Stomach smooth muscle (tissue), 2 donors: ENCODE measurements at regions not wholly inside any gene's neighbourhood (a gene's known extent, or its start where the extent isn't known, plus 50 kb on each side); places are given as distances from the start of the nearest gene placed in this dataset.
"Not testable (repeated sequence)": the region's sequence is repeated elsewhere in the genome, so short reads cannot be mapped to it uniquely, and the experiment has no call there.

ENCODE experiments used
- H3K27ac ChIP-seq: one replicate; pipeline ENCODE4 v1.7.0; 2013; ENCODE audit warnings: mild to moderate bottlenecking, low read length, inconsistent platforms
- H3K27me3 ChIP-seq, 2 donors: one replicate each; pipeline ENCODE4 v1.7.0; 2013; ENCODE audit warnings: low read length in 2 of 2; ENCODE audit not compliant: insufficient read depth in 2 of 2, control insufficient read depth in 1 of 2
- H3K36me3 ChIP-seq, 2 donors: one replicate each; pipeline ENCODE4 v1.7.0; 2013; ENCODE audit warnings: low read length in 2 of 2; ENCODE audit not compliant: control insufficient read depth in 2 of 2, insufficient read depth in 2 of 2
- H3K4me1 ChIP-seq: one replicate; pipeline ENCODE4 v1.7.0; 2013; ENCODE audit warnings: low read length; ENCODE audit not compliant: control insufficient read depth, insufficient read depth
- H3K4me3 ChIP-seq, 2 donors: one replicate each; pipeline ENCODE4 v1.7.0; 2013; ENCODE audit warnings: low read length in 2 of 2
- H3K9ac ChIP-seq, 2 donors: one replicate each; pipeline ENCODE4 v1.7.0; 2013; ENCODE audit warnings: low read length in 2 of 2, mild to moderate bottlenecking in 1 of 2
- H3K9me3 ChIP-seq, 2 donors: one replicate each; pipeline ENCODE4 v1.7.0; 2013; ENCODE audit warnings: low read length in 2 of 2; ENCODE audit not compliant: control insufficient read depth in 2 of 2
- donor health status: healthy.
- donor health status: Pancreatic carcinoma.

- H3K36me3 ChIP-seq: no peaks in the 10 kb centered on the region
- H3K4me3 ChIP-seq: no peak overlapping the region
- H3K9me3 ChIP-seq: no peaks in the 10 kb centered on the region
- no peak overlapping the region for H3K27ac ChIP-seq
- no peaks in the 10 kb centered on the region for H3K27me3 ChIP-seq
- H3K4me1 ChIP-seq: no peaks in the 10 kb centered on the region
- H3K9ac ChIP-seq: no peak overlapping the region
Observed at GRCh38 chr10:60594476-60595051, 183.7 kb upstream of the CDK1 start.

DNA sequence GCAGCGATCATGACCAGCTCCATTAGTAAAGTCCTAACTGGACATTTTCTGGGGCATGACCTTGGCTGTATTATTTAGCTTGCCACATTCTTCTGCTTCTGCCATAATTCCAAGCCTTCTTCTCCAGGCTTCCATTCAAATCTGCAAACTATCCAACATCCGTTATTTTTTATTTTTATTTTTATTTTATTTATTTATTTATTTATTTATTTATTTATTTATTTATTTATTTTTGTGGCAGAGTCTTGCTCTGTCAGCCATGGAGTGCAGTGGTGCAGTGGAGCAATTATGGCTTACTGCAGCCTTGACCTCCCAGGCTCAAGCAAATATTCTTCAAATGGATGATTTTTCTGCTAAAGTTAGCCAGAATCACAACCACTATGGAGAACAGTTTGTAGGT lies 187.2 kb upstream of the CDK1 start:
- H3K4me1 ChIP-seq: no peaks in the 10 kb centered on the region
- H3K9ac ChIP-seq: no peak overlapping the region
- H3K36me3 ChIP-seq: no peaks in the 10 kb centered on the region
- no peaks in the 10 kb centered on the region for H3K9me3 ChIP-seq
- H3K27me3 ChIP-seq: no peaks in the 10 kb centered on the region
- no peak overlapping the region for H3K4me3 ChIP-seq
- no peak overlapping the region for H3K27ac ChIP-seq

- no peak overlapping the region for H3K4me3 ChIP-seq
- H3K27ac ChIP-seq: no peak overlapping the region
- H3K9me3 ChIP-seq: no peaks in the 10 kb centered on the region
- H3K36me3 ChIP-seq: no peaks in the 10 kb centered on the region
- no peaks in the 10 kb centered on the region for H3K4me1 ChIP-seq
- no peaks in the 10 kb centered on the region for H3K27me3 ChIP-seq
- H3K9ac ChIP-seq: no peak overlapping the region
Observed at GRCh38 chr10:60589376-60589775, 188.9 kb upstream of the CDK1 start.

- H3K4me1 ChIP-seq, H3K36me3 ChIP-seq, H3K9me3 ChIP-seq, H3K27ac ChIP-seq, H3K4me3 ChIP-seq, H3K27me3 ChIP-seq, H3K9ac ChIP-seq: not testable (repeated sequence)
Observed at GRCh38 chr10:60581782-60582181, 192.1 kb upstream of the ANK3 start.

- no peaks in the 10 kb centered on the region for H3K4me1 ChIP-seq
- no peak overlapping the region for H3K27ac ChIP-seq
- H3K36me3 ChIP-seq: no peaks in the 10 kb centered on the region
- H3K9ac ChIP-seq: no peak overlapping the region
- H3K4me3 ChIP-seq: no peak overlapping the region
- H3K9me3 ChIP-seq: no peaks in the 10 kb centered on the region
- no peaks in the 10 kb centered on the region for H3K27me3 ChIP-seq
Observed at GRCh38 chr10:60578217-60578616, 188.5 kb upstream of the ANK3 start.

DNA sequence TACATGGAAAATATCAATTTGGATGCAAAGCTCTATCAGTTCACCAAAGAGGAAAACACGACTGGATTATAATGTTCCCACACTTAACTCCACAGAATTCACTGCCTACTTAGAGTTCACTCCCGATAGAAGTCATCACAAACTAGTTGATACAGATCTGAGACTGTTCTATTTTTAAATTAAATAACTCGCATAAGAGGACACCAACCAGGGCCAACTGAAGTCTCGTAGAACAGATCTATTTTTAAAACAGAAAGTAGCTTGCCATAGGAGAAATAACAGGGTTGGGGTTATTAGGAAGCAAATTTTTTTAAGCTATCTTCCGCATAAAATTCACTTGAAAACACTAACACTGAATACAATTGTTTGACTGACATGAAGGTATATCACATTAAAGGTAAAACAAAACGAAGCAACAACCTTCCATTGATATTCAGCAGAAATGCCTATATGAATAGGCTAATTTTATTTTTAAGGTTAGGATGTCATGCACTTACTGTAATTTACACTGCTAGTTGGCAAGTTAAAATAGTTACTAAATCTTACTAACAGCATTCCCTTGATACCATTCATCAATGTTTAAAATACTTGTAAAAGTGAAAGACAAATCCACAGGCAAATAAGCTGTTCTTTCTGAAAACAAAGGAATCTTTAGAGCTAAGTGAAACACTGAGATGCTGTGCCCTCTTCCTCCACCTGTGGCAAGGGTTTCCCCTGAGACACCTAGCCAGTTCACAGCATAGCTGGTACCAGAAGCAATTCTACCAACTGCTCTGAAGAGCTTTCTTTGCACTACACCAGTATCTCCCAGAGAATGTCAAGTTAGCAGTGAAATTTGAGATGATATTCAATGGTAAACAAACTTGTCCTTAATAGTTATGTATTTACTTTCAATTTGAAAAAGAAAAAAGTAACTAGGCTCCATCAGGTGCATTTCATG lies 186.7 kb upstream of the ANK3 start:
- Histone ChIP-seq H3K36me3 (no peaks in the 10 kb centered on the region), H3K9me3 (no peaks in the 10 kb centered on the region), H3K27ac (no peak overlapping the region), H3K9ac (no peak overlapping the region), H3K27me3 (no peaks in the 10 kb centered on the region), H3K4me3 (peak overlapping the region; percentile 6 to 10), H3K4me1 (peaks cover 2% of the 10 kb centered on the region)

DNA sequence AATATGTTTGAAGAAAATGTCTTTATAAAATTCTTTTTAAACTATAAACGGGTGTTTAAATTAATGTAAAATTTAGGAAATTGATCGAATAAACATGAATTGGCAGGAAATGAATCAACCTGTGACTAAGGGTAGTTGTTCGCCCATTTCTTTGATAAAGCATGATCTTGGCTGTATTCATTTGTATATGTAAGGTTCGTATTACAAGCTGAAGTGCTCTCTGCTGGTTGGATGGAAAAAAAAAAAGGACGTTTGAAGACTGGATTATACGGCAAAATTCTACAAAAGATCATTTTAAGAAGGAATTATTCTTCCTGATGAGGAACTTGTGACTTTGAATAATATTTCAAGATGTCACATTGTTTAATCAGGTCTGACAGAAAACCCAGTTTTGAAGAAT lies 185.4 kb upstream of the ANK3 start:
- Histone ChIP-seq H3K36me3 (no peaks in the 10 kb centered on the region), H3K9me3 (no peaks in the 10 kb centered on the region), H3K4me3 (no peak overlapping the region), H3K4me1 (peaks cover 2% of the 10 kb centered on the region), H3K27ac (no peak overlapping the region), H3K9ac (no peak overlapping the region), H3K27me3 (no peaks in the 10 kb centered on the region)

DNA sequence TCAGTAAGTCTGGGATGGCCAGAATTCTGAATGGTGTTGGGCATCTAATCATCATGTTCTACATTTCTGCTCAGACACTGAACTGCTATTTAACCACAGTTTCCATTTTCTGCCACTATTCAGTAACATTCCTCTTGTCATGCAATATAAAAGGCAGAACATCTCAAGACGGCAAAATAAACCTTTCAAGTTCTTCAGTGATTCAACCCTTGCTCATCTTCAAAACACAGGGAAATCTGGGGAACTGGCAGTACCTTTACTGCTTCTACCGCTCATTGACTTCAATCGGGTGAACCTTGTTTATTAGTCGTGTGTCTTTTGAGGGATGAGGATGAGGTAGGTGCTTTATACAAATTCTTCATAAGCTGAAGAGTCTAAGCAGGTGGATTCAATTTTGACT lies 184.7 kb upstream of the ANK3 start:
- no peaks in the 10 kb centered on the region for H3K9me3 ChIP-seq
- peaks cover 2% of the 10 kb centered on the region for H3K4me1 ChIP-seq
- no peaks in the 10 kb centered on the region for H3K27me3 ChIP-seq
- H3K27ac ChIP-seq: no peak overlapping the region
- H3K4me3 ChIP-seq: no peak overlapping the region
- H3K9ac ChIP-seq: no peak overlapping the region
- no peaks in the 10 kb centered on the region for H3K36me3 ChIP-seq

- Histone ChIP-seq H3K9me3 (no peaks in the 10 kb centered on the region), H3K27me3 (no peaks in the 10 kb centered on the region), H3K4me3 (peak overlapping the region in 1 of 2 donors; percentile 71), H3K4me1 (peaks cover 2% of the 10 kb centered on the region), H3K36me3 (no peaks in the 10 kb centered on the region), H3K9ac (no peak overlapping the region), H3K27ac (no peak overlapping the region)
Observed at GRCh38 chr10:60573336-60573735, 183.7 kb upstream of the ANK3 start.

GRCh38 chr10:60572511-60573194 lies 183.0 kb upstream of the ANK3 start:
- Histone ChIP-seq H3K9ac (peak overlapping the region; percentile 14 to 44), H3K9me3 (no peaks in the 10 kb centered on the region), H3K27me3 (no peaks in the 10 kb centered on the region), H3K4me1 (peaks cover 2% of the 10 kb centered on the region), H3K36me3 (no peaks in the 10 kb centered on the region), H3K27ac (no peak overlapping the region), H3K4me3 (peak overlapping the region; percentile 64 to 71)
